ENCODE measurements at regions not wholly inside any gene's neighbourhood (a gene's known extent, or its start where the extent isn't known, plus 50 kb on each side); places are given as distances from the start of the nearest gene placed in this dataset.
"Not testable (repeated sequence)": the region's sequence is repeated elsewhere in the genome, so short reads cannot be mapped to it uniquely, and the experiment has no call there.

- no peak for TF ChIP-seq CTCF (IDR thresholded peaks at IDR 0.05; ENCODE audit: low read depth, low read length)
- H3K4me3 ChIP-seq (ENCODE audit: low read depth, low read length) = no peak overlapping the region
- in situ Hi-C loops (cut with HindIII; ENCODE audit: low sequenced_read_pairs) = no loop called here
- no peak for DNase-seq (ENCODE audit: low read depth, low spot score)
These were observed 414.6 kb downstream of the TMEM182 start for GRCh38 chr2:103176294-103176915.

- no peak for DNase-seq (ENCODE audit: low read depth, low spot score)
- TF ChIP-seq CTCF (IDR thresholded peaks at IDR 0.05; ENCODE audit: low read depth, low read length) = no peak
These were observed 418.0 kb downstream of the TMEM182 start for GRCh38 chr2:103179798-103180197.

GRCh38 chr2:103183061-103183460 lies 421.2 kb downstream of the TMEM182 start:
- in situ Hi-C loops (cut with HindIII; ENCODE audit: low sequenced_read_pairs) = no loop called here
- H3K4me3 ChIP-seq (ENCODE audit: low read depth, low read length) = no peak overlapping the region

More at GRCh38 chr2:103179798-103180197, 418.0 kb downstream of the TMEM182 start:
- in situ Hi-C loops (cut with HindIII; ENCODE audit: low sequenced_read_pairs) = no loop called here
- H3K4me3 ChIP-seq (ENCODE audit: low read depth, low read length) = no peak overlapping the region

GRCh38 chr2:103196802-103197201 lies 435.0 kb downstream of the TMEM182 start:
- H3K4me3 ChIP-seq (ENCODE audit: low read depth, low read length) = no peak overlapping the region
- TF ChIP-seq CTCF (IDR thresholded peaks at IDR 0.05; ENCODE audit: low read depth, low read length) = no peak
- in situ Hi-C loops (cut with HindIII; ENCODE audit: low sequenced_read_pairs) = no loop called here
- no peak for DNase-seq (ENCODE audit: low read depth, low spot score)

More at GRCh38 chr2:103183061-103183460, 421.2 kb downstream of the TMEM182 start:
- no peak for DNase-seq (ENCODE audit: low read depth, low spot score)
- no peak for TF ChIP-seq CTCF (IDR thresholded peaks at IDR 0.05; ENCODE audit: low read depth, low read length)

- H3K4me3 ChIP-seq (ENCODE audit: low read depth, low read length); in situ Hi-C loops (cut with HindIII; ENCODE audit: low sequenced_read_pairs); DNase-seq (ENCODE audit: low read depth, low spot score): not testable (repeated sequence)
These were observed 438.9 kb downstream of the TMEM182 start for GRCh38 chr2:103200774-103201173.

- in situ Hi-C loops (cut with HindIII; ENCODE audit: low sequenced_read_pairs) = no loop called here
- no peak overlapping the region for H3K4me3 ChIP-seq (ENCODE audit: low read depth, low read length)
- DNase-seq (ENCODE audit: low read depth, low spot score) = no peak
- no peak for TF ChIP-seq CTCF (IDR thresholded peaks at IDR 0.05; ENCODE audit: low read depth, low read length)
These were observed 447.1 kb downstream of the TMEM182 start for GRCh38 chr2:103208916-103209315.

- in situ Hi-C loops (cut with HindIII; ENCODE audit: low sequenced_read_pairs) = no loop called here
These were observed 451.3 kb downstream of the TMEM182 start for GRCh38 chr2:103213028-103213542.

More at GRCh38 chr2:103213028-103213542, 451.3 kb downstream of the TMEM182 start:
- H3K4me3 ChIP-seq (ENCODE audit: low read depth, low read length) = no peak overlapping the region
- no peak for DNase-seq (ENCODE audit: low read depth, low spot score)
- TF ChIP-seq CTCF (IDR thresholded peaks at IDR 0.05; ENCODE audit: low read depth, low read length) = no peak

All from astrocyte of the spinal cord (primary cell).